Gastrocnemius medialis (tissue), 4 donors: ENCODE measurements at regions not wholly inside any gene's neighbourhood (a gene's known extent, or its start where the extent isn't known, plus 50 kb on each side); places are given as distances from the start of the nearest gene placed in this dataset.
"Not testable (repeated sequence)": the region's sequence is repeated elsewhere in the genome, so short reads cannot be mapped to it uniquely, and the experiment has no call there.

ENCODE experiments used
- POLR2A ChIP-seq, 2 donors: fragments of 450-650 bp; IDR thresholded peaks; one replicate each; pipeline ENCODE4 v1.6.1; 2017; ENCODE audit warnings: antibody characterized with exemption in 2 of 2, mild to moderate bottlenecking in 2 of 2, moderate library complexity in 2 of 2
- TF ChIP-seq, protein P1 (sequence below), 5 experiments: fragments of 450-650 bp in 3 of 5; fragments of 200-600 bp in 2 of 5; sonication (generic) in 2 of 5; IDR thresholded peaks in 4 of 5; conservative IDR thresholded peaks in 1 of 5; 1 replicate in 4 of 5; 2 replicates in 1 of 5; pipeline ENCODE4 v1.5.1; 2016 to 2019; ENCODE audit warnings: antibody characterized with exemption in 5 of 5, mild to moderate bottlenecking in 3 of 5, moderate library complexity in 3 of 5

DNA sequence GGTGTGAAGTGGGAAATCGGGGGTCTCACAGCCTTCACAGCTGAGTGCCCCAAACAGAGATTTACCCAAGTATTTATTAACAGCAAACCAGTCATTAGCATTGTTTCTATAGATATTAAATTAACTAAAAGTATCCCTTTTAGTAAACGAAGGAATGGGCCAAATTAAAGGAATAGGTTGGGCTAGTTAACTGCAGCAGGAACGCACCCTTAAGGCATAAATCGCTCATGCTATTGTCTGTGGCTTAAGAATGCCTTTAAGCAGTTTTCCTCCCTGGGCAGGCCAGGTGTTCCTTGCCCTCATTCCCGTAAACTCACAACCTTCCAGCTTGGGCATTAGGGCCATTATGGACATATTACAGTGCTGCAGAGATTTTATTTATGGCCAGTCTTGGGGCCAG lies 167.5 kb upstream of the PIK3R1 start:
- TF ChIP-seq, protein P1, sequence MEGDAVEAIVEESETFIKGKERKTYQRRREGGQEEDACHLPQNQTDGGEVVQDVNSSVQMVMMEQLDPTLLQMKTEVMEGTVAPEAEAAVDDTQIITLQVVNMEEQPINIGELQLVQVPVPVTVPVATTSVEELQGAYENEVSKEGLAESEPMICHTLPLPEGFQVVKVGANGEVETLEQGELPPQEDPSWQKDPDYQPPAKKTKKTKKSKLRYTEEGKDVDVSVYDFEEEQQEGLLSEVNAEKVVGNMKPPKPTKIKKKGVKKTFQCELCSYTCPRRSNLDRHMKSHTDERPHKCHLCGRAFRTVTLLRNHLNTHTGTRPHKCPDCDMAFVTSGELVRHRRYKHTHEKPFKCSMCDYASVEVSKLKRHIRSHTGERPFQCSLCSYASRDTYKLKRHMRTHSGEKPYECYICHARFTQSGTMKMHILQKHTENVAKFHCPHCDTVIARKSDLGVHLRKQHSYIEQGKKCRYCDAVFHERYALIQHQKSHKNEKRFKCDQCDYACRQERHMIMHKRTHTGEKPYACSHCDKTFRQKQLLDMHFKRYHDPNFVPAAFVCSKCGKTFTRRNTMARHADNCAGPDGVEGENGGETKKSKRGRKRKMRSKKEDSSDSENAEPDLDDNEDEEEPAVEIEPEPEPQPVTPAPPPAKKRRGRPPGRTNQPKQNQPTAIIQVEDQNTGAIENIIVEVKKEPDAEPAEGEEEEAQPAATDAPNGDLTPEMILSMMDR (IDR thresholded peaks at IDR 0.05 in 4 of 5, conservative IDR thresholded peaks at IDR 0.05 in 1 of 5) = not testable (repeated sequence)
- TF ChIP-seq POLR2A (IDR thresholded peaks at IDR 0.05) = not testable (repeated sequence)
